Right ventricle myocardium superior (tissue), 1 donor: ENCODE measurements at regions not wholly inside any gene's neighbourhood (a gene's known extent, or its start where the extent isn't known, plus 50 kb on each side); places are given as distances from the start of the nearest gene placed in this dataset.

Experiments
- ATAC-seq: fragments of 200-7000 bp; cut with Tn5 transposase; one replicate; pipeline ENCODE4 v1.9.1; 2020; ENCODE audit warnings: mild to moderate bottlenecking; ENCODE audit not compliant: poor library complexity
- DNase-seq: peaks from one replicate; pipeline ENCODE4 v3.0.0-alpha.2; 2020
- intact Hi-C: fragments of 100-400 bp; cut with DNase I; formaldehyde crosslinking; loops from one replicate; pipeline ENCODE4 v1.11.2; 2022
- donor health status: DM: no; HTN: yes; CAD: no; lungs with severe emphysema.

DNA sequence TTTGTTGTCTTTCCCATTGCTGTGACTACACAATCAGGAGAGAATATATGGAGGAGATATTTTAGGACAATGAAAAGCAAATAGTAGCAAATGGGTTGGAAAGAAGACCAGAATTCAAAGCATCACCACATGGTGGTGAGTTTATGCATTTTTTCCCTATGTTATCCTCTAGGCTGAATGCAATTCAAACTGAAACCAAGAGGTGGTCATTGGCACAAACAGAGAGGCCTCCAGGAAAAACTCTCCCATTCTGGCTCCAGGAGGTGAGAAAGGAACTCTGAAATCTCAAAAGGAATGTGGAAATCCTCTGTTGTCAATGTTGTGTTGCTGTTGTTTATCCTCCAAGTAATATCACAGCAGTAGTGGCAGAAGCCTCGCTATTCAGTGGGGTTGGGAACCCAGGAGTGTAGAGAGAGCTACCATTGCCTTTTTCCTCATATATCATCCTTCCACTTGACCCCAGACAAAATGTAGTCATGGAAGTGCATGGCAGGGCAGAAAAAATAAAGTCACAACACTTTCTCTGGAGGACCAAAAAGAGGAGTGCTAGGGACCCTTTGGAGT is 819.1 kb downstream of the GRID1 start:
- ATAC-seq (no peak), DNase-seq (no peak)
- intact Hi-C loops: loop anchor here (5.0 kb wide), 1 partner anchor 830 kb away; no protein-coding TSS in a partner anchor

DNA sequence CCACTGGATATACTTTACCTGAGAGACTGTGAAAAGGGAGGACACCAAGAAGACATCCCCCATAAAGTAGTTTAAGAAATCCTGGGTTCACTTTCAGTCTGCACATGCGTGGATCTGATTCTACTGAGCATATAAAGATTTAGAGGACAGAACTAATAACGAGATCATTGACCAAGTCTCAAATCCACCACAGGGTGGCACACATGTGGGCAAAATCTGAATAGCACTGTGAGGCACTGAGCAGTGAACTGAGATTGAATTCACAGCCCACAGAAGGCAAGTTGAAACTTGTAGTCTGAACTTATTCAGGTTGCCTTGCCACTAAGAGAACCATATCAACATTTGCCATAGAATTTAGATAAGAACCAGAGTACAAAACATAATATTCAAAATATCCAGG is 818.6 kb downstream of the GRID1 start:
- peak; percentile 58 for ATAC-seq
- no peak for DNase-seq
- intact Hi-C loops: loop anchor here (5.0 kb wide), 1 partner anchor 829 kb away; no protein-coding TSS in a partner anchor
